Adrenal gland (tissue), 5 donors: ENCODE measurements at regions not wholly inside any gene's neighbourhood (a gene's known extent, or its start where the extent isn't known, plus 50 kb on each side); places are given as distances from the start of the nearest gene placed in this dataset.

Source experiments
- POLR2A ChIP-seq, 2 donors: fragments of 450-650 bp; IDR thresholded peaks; one replicate each; pipeline ENCODE4 v1.6.1; 2017; ENCODE audit warnings: antibody characterized with exemption in 2 of 2, mild to moderate bottlenecking in 2 of 2, moderate library complexity in 1 of 2
- TF ChIP-seq, protein P1 (sequence below), 6 experiments: fragments of 450-650 bp in 4 of 6; fragments of 200-600 bp in 2 of 6; sonication (generic) in 1 of 6; IDR thresholded peaks; 1 replicate in 5 of 6; 2 replicates in 1 of 6; pipeline versions ENCODE4 v1.5.1 to v1.8.0; 2016 to 2021; ENCODE audit warnings: antibody characterized with exemption in 6 of 6, mild to moderate bottlenecking in 2 of 6, moderate library complexity in 1 of 6
- donor health status: DM: no; HTN: no; CAD: no.

GRCh38 chr18:6666012-6666685, 63.4 kb upstream of the ARHGAP28 start:
- TF ChIP-seq, protein P1, sequence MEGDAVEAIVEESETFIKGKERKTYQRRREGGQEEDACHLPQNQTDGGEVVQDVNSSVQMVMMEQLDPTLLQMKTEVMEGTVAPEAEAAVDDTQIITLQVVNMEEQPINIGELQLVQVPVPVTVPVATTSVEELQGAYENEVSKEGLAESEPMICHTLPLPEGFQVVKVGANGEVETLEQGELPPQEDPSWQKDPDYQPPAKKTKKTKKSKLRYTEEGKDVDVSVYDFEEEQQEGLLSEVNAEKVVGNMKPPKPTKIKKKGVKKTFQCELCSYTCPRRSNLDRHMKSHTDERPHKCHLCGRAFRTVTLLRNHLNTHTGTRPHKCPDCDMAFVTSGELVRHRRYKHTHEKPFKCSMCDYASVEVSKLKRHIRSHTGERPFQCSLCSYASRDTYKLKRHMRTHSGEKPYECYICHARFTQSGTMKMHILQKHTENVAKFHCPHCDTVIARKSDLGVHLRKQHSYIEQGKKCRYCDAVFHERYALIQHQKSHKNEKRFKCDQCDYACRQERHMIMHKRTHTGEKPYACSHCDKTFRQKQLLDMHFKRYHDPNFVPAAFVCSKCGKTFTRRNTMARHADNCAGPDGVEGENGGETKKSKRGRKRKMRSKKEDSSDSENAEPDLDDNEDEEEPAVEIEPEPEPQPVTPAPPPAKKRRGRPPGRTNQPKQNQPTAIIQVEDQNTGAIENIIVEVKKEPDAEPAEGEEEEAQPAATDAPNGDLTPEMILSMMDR (IDR thresholded peaks at IDR 0.05), result no peak
- TF ChIP-seq POLR2A (IDR thresholded peaks at IDR 0.05), result no peak
